ENCODE measurements at regions not wholly inside any gene's neighbourhood (a gene's known extent, or its start where the extent isn't known, plus 50 kb on each side); places are given as distances from the start of the nearest gene placed in this dataset.
A peak's percentile ranks its signal among the peaks of the same experiment; 100 is the strongest.

GRCh38 chr13:80481588-80481987, 140.7 kb upstream of the SPRY2 start:
- no peak for TF ChIP-seq CTCF (conservative IDR thresholded peaks at IDR 0.05; ENCODE audit: low read depth, low read length)
- H3K4me3 ChIP-seq (ENCODE audit: low read length) = no peak overlapping the region
- no peak for DNase-seq (ENCODE audit: low read depth)

GRCh38 chr13:80477661-80478443, 136.9 kb upstream of the SPRY2 start:
- H3K4me3 ChIP-seq (ENCODE audit: low read length) = no peak overlapping the region
- DNase-seq (ENCODE audit: low read depth) = no peak
- TF ChIP-seq CTCF (conservative IDR thresholded peaks at IDR 0.05; ENCODE audit: low read depth, low read length) = no peak

GRCh38 chr13:80476953-80477352, 136.0 kb upstream of the SPRY2 start:
- no peak for DNase-seq (ENCODE audit: low read depth)
- no peak for TF ChIP-seq CTCF (conservative IDR thresholded peaks at IDR 0.05; ENCODE audit: low read depth, low read length)
- no peak overlapping the region for H3K4me3 ChIP-seq (ENCODE audit: low read length)

- no peak for DNase-seq (ENCODE audit: low read depth)
- TF ChIP-seq CTCF (conservative IDR thresholded peaks at IDR 0.05; ENCODE audit: low read depth, low read length) = peak; percentile 13
- no peak overlapping the region for H3K4me3 ChIP-seq (ENCODE audit: low read length)
Measured at GRCh38 chr13:80475718-80476117, 134.8 kb upstream of the SPRY2 start.

GRCh38 chr13:80473695-80474094, 132.8 kb upstream of the SPRY2 start:
- DNase-seq (ENCODE audit: low read depth) = no peak
- TF ChIP-seq CTCF (conservative IDR thresholded peaks at IDR 0.05; ENCODE audit: low read depth, low read length) = no peak
- no peak overlapping the region for H3K4me3 ChIP-seq (ENCODE audit: low read length)

- H3K4me3 ChIP-seq (ENCODE audit: low read length) = no peak overlapping the region
- peak; percentile 55 for DNase-seq (ENCODE audit: low read depth)
- TF ChIP-seq CTCF (conservative IDR thresholded peaks at IDR 0.05; ENCODE audit: low read depth, low read length) = no peak
Measured at GRCh38 chr13:80469853-80470381, 129.0 kb upstream of the SPRY2 start.
